GM23338 (cell line): ENCODE measurements at regions not wholly inside any gene's neighbourhood (a gene's known extent, or its start where the extent isn't known, plus 50 kb on each side); places are given as distances from the start of the nearest gene placed in this dataset.

Experiments
- ATAC-seq: fragments of 200-7000 bp; cut with Tn5 transposase; 3 replicates; pipeline ENCODE4 v1.9.1; 2020
- DNase-seq: peaks from one replicate; pipeline ENCODE4 v3.0.0-alpha.2; 2015; ENCODE audit warnings: low spot score
- H2AFZ ChIP-seq: fragments of 200-600 bp; sonication (generic); 2 replicates; pipeline ENCODE4 v1.8.0; 2016; ENCODE audit warnings: antibody characterized with exemption, mild to moderate bottlenecking, moderate library complexity
- H3F3A ChIP-seq: fragments of 200-600 bp; sonication (generic); replicated peaks from 2 replicates; pipeline ENCODE4 v1.8.0; 2017; ENCODE audit warnings: antibody characterized with exemption, mixed run types, low read depth
- H3K27ac ChIP-seq: fragments of 200-600 bp; sonication (generic); 2 replicates; pipeline ENCODE4 v1.6.1; 2016; ENCODE audit warnings: low read depth
- H3K27me3 ChIP-seq: fragments of 200-600 bp; sonication (generic); 2 replicates; pipeline ENCODE4 v1.8.0; 2016; ENCODE audit warnings: mild to moderate bottlenecking, mixed run types, moderate library complexity; ENCODE audit not compliant: insufficient read depth
- H3K36me3 ChIP-seq: fragments of 200-600 bp; sonication (generic); 2 replicates; pipeline ENCODE4 v1.8.0; 2016; ENCODE audit warnings: mild to moderate bottlenecking; ENCODE audit not compliant: insufficient read depth
- H3K4me1 ChIP-seq: fragments of 200-600 bp; sonication (generic); 2 replicates; pipeline ENCODE4 v1.8.0; 2016; ENCODE audit warnings: mild to moderate bottlenecking, moderate library complexity; ENCODE audit not compliant: insufficient read depth
- H3K4me2 ChIP-seq: fragments of 200-600 bp; sonication (generic); 2 replicates; pipeline ENCODE4 v1.7.1; 2017; ENCODE audit warnings: mixed run types
- H3K4me3 ChIP-seq: fragments of 200-600 bp; sonication (generic); 2 replicates; pipeline ENCODE4 v1.6.1; 2016; ENCODE audit warnings: mixed run types
- H3K79me2 ChIP-seq: fragments of 200-600 bp; sonication (generic); replicated peaks from 2 replicates; pipeline ENCODE4 v1.8.0; 2017; ENCODE audit warnings: mild to moderate bottlenecking; ENCODE audit not compliant: insufficient read depth
- H3K9me2 ChIP-seq: fragments of 200-600 bp; sonication (generic); 2 replicates; pipeline ENCODE4 v1.8.0; 2017; ENCODE audit not compliant: insufficient read depth
- H4K20me1 ChIP-seq: fragments of 200-600 bp; sonication (generic); replicated peaks from 2 replicates; pipeline ENCODE4 v1.8.0; 2017; ENCODE audit warnings: mild to moderate bottlenecking; ENCODE audit not compliant: insufficient read depth
- H3K27ac Mint-ChIP-seq: 2 replicates; pipeline ENCODE4 v1.8.0; 2020; ENCODE audit warnings: inconsistent platforms, mild to moderate bottlenecking, moderate library complexity, mixed read lengths
- H3K27me3 Mint-ChIP-seq: 3 replicates; pipeline ENCODE4 v1.8.0; 2022; ENCODE audit warnings: low read depth, mild to moderate bottlenecking, moderate library complexity, mixed read lengths, inconsistent platforms; ENCODE audit not compliant: insufficient read depth, poor library complexity
- H3K36me3 Mint-ChIP-seq: 3 replicates; pipeline ENCODE4 v1.8.0; 2021; ENCODE audit warnings: low read depth, mild to moderate bottlenecking, inconsistent platforms, moderate library complexity, mixed read lengths
- H3K4me1 Mint-ChIP-seq: 3 replicates; pipeline ENCODE4 v1.8.0; 2020; ENCODE audit warnings: mild to moderate bottlenecking, inconsistent platforms, mixed read lengths
- H3K4me3 Mint-ChIP-seq: 3 replicates; pipeline ENCODE4 v1.8.0; 2021; ENCODE audit warnings: moderate library complexity, mild to moderate bottlenecking, inconsistent platforms, mixed read lengths
- H3K9me3 Mint-ChIP-seq: 3 replicates; pipeline ENCODE4 v1.8.0; 2020; ENCODE audit warnings: moderate library complexity, mild to moderate bottlenecking, inconsistent platforms, mixed read lengths
- CREB1 ChIP-seq: fragments of 250-450 bp; sonication (Bioruptor Pico); IDR thresholded peaks from 2 replicates; pipeline ENCODE4 v1.5.0; 2020; ENCODE audit warnings: low read depth, mild to moderate bottlenecking, moderate library complexity
- EZH2 ChIP-seq: fragments of 200-600 bp; sonication (generic); IDR thresholded peaks from one replicate; pipeline ENCODE4 v1.8.0; 2017; ENCODE audit warnings: antibody characterized with exemption, mild to moderate bottlenecking, low read depth; ENCODE audit not compliant: unreplicated experiment
- EZH2phosphoT487 ChIP-seq: fragments of 200-600 bp; sonication (generic); IDR thresholded peaks from one replicate; pipeline ENCODE4 v1.8.1; 2018; ENCODE audit warnings: antibody characterized with exemption; ENCODE audit not compliant: unreplicated experiment
- JUNB ChIP-seq: IDR thresholded peaks from one replicate; pipeline ENCODE4 v1.6.1; 2016; ENCODE audit warnings: antibody characterized with exemption; ENCODE audit not compliant: unreplicated experiment
- NANOG ChIP-seq: IDR thresholded peaks from 2 replicates; pipeline ENCODE4 v1.6.1; 2016; ENCODE audit warnings: antibody characterized with exemption, borderline replicate concordance
- POLR2AphosphoS5 ChIP-seq: IDR thresholded peaks from 2 replicates; pipeline ENCODE4 v1.6.1; 2016; ENCODE audit warnings: antibody characterized with exemption, low read depth
- STAT1 ChIP-seq: IDR thresholded peaks from one replicate; pipeline ENCODE4 v1.6.1; 2016; ENCODE audit warnings: antibody characterized with exemption; ENCODE audit not compliant: unreplicated experiment
- ZNF114 ChIP-seq: fragments of 250-450 bp; sonication (Bioruptor Pico); IDR thresholded peaks from 2 replicates; pipeline ENCODE4 v1.5.0; 2020; ENCODE audit warnings: mild to moderate bottlenecking, moderate library complexity
- ZNF331 ChIP-seq: fragments of 250-450 bp; sonication (Bioruptor Pico); IDR thresholded peaks from 2 replicates; pipeline ENCODE4 v1.5.0; 2020; ENCODE audit warnings: low read depth, mild to moderate bottlenecking, moderate library complexity
- TF ChIP-seq, protein P1 (sequence below): IDR thresholded peaks from one replicate; pipeline ENCODE4 v1.6.1; 2018; ENCODE audit warnings: antibody characterized with exemption; ENCODE audit not compliant: unreplicated experiment
- TF ChIP-seq, protein P2 (sequence below), 2 experiments: fragments of 200-600 bp in 1 of 2; sonication (generic) in 1 of 2; conservative IDR thresholded peaks; 2 replicates each; pipeline versions ENCODE4 v1.5.1 to v1.6.1; 2016 to 2017; ENCODE audit warnings: antibody characterized with exemption in 2 of 2, low read depth in 2 of 2, mild to moderate bottlenecking in 2 of 2, moderate library complexity in 1 of 2
- TF ChIP-seq, protein P3 (sequence below): IDR thresholded peaks from 2 replicates; pipeline ENCODE4 v1.6.1; 2016; ENCODE audit warnings: antibody characterized with exemption
- TF ChIP-seq, protein P4 (sequence below): fragments of 250-450 bp; sonication (Bioruptor Pico); IDR thresholded peaks from 2 replicates; pipeline ENCODE4 v1.5.0; 2020; ENCODE audit warnings: mild to moderate bottlenecking, moderate library complexity

DNA sequence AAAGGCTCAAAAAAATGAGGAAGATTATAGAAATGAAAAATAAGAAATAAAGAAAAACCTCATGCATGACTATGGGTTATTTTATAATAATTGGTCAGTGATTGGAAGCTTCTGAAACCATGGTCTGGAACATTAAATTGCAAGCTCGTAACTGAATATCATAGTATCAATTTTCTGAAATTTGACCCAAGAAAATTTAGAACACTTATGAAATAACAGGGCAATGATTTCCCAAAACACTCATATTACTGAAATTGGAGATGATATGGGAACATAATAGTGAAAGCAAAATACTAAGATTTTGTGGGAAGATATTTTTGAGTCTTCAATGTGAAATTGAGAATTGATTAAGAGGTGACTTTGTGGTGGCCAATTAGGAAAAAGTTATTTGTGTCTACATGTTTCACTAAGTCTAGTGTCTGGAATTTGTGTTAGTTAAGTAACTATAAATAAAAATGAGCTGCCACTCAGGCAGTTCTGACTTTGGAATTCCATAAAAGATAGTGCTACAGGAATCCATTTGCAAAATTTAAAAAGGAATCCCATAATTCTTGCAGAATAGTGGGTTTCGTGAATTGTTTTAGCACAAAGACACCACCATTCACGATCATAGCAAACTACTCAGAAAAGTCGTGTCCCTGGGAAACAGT, 603.0 kb downstream of the LMO7 start:
- Histone ChIP-seq H3K36me3 (no peaks in the 10 kb centered on the region), H3K27ac (no peak overlapping the region), H4K20me1 (no peaks in the 10 kb centered on the region), H3K4me1 (no peaks in the 10 kb centered on the region), H3K27me3 (no peaks in the 10 kb centered on the region), H3K4me3 (no peak overlapping the region), H2AFZ (no peak overlapping the region), H3K9me2 (no peaks in the 10 kb centered on the region), H3F3A (no peaks in the 10 kb centered on the region), H3K4me2 (no peak overlapping the region), H3K79me2 (no peaks in the 10 kb centered on the region)
- H3K36me3 Mint-ChIP-seq: peaks cover 3% of the 10 kb centered on the region; the same call in 2 of the 3 replicates
- no peak for DNase-seq
- H3K4me1 Mint-ChIP-seq: no peaks in the 10 kb centered on the region
- no peak overlapping the region for H3K4me3 Mint-ChIP-seq
- no peak overlapping the region for H3K27ac Mint-ChIP-seq
- TF ChIP-seq ZNF331 (CRISPR knock-in tag): no peak
- TF ChIP-seq POLR2AphosphoS5: no peak
- TF ChIP-seq, protein P1, sequence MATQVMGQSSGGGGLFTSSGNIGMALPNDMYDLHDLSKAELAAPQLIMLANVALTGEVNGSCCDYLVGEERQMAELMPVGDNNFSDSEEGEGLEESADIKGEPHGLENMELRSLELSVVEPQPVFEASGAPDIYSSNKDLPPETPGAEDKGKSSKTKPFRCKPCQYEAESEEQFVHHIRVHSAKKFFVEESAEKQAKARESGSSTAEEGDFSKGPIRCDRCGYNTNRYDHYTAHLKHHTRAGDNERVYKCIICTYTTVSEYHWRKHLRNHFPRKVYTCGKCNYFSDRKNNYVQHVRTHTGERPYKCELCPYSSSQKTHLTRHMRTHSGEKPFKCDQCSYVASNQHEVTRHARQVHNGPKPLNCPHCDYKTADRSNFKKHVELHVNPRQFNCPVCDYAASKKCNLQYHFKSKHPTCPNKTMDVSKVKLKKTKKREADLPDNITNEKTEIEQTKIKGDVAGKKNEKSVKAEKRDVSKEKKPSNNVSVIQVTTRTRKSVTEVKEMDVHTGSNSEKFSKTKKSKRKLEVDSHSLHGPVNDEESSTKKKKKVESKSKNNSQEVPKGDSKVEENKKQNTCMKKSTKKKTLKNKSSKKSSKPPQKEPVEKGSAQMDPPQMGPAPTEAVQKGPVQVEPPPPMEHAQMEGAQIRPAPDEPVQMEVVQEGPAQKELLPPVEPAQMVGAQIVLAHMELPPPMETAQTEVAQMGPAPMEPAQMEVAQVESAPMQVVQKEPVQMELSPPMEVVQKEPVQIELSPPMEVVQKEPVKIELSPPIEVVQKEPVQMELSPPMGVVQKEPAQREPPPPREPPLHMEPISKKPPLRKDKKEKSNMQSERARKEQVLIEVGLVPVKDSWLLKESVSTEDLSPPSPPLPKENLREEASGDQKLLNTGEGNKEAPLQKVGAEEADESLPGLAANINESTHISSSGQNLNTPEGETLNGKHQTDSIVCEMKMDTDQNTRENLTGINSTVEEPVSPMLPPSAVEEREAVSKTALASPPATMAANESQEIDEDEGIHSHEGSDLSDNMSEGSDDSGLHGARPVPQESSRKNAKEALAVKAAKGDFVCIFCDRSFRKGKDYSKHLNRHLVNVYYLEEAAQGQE: no peak
- TF ChIP-seq, protein P2, sequence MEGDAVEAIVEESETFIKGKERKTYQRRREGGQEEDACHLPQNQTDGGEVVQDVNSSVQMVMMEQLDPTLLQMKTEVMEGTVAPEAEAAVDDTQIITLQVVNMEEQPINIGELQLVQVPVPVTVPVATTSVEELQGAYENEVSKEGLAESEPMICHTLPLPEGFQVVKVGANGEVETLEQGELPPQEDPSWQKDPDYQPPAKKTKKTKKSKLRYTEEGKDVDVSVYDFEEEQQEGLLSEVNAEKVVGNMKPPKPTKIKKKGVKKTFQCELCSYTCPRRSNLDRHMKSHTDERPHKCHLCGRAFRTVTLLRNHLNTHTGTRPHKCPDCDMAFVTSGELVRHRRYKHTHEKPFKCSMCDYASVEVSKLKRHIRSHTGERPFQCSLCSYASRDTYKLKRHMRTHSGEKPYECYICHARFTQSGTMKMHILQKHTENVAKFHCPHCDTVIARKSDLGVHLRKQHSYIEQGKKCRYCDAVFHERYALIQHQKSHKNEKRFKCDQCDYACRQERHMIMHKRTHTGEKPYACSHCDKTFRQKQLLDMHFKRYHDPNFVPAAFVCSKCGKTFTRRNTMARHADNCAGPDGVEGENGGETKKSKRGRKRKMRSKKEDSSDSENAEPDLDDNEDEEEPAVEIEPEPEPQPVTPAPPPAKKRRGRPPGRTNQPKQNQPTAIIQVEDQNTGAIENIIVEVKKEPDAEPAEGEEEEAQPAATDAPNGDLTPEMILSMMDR (conservative IDR thresholded peaks at IDR 0.05; ENCODE audit: low read depth in 2 of 2): no peak
- no peak for TF ChIP-seq JUNB
- TF ChIP-seq, protein P3, sequence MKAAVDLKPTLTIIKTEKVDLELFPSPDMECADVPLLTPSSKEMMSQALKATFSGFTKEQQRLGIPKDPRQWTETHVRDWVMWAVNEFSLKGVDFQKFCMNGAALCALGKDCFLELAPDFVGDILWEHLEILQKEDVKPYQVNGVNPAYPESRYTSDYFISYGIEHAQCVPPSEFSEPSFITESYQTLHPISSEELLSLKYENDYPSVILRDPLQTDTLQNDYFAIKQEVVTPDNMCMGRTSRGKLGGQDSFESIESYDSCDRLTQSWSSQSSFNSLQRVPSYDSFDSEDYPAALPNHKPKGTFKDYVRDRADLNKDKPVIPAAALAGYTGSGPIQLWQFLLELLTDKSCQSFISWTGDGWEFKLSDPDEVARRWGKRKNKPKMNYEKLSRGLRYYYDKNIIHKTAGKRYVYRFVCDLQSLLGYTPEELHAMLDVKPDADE: no peak
- no peak for TF ChIP-seq EZH2phosphoT487
- no peak for TF ChIP-seq NANOG
- TF ChIP-seq ZNF114 (CRISPR knock-in tag): no peak
- no peak for TF ChIP-seq CREB1 (CRISPR knock-in tag)
- TF ChIP-seq, protein P4, sequence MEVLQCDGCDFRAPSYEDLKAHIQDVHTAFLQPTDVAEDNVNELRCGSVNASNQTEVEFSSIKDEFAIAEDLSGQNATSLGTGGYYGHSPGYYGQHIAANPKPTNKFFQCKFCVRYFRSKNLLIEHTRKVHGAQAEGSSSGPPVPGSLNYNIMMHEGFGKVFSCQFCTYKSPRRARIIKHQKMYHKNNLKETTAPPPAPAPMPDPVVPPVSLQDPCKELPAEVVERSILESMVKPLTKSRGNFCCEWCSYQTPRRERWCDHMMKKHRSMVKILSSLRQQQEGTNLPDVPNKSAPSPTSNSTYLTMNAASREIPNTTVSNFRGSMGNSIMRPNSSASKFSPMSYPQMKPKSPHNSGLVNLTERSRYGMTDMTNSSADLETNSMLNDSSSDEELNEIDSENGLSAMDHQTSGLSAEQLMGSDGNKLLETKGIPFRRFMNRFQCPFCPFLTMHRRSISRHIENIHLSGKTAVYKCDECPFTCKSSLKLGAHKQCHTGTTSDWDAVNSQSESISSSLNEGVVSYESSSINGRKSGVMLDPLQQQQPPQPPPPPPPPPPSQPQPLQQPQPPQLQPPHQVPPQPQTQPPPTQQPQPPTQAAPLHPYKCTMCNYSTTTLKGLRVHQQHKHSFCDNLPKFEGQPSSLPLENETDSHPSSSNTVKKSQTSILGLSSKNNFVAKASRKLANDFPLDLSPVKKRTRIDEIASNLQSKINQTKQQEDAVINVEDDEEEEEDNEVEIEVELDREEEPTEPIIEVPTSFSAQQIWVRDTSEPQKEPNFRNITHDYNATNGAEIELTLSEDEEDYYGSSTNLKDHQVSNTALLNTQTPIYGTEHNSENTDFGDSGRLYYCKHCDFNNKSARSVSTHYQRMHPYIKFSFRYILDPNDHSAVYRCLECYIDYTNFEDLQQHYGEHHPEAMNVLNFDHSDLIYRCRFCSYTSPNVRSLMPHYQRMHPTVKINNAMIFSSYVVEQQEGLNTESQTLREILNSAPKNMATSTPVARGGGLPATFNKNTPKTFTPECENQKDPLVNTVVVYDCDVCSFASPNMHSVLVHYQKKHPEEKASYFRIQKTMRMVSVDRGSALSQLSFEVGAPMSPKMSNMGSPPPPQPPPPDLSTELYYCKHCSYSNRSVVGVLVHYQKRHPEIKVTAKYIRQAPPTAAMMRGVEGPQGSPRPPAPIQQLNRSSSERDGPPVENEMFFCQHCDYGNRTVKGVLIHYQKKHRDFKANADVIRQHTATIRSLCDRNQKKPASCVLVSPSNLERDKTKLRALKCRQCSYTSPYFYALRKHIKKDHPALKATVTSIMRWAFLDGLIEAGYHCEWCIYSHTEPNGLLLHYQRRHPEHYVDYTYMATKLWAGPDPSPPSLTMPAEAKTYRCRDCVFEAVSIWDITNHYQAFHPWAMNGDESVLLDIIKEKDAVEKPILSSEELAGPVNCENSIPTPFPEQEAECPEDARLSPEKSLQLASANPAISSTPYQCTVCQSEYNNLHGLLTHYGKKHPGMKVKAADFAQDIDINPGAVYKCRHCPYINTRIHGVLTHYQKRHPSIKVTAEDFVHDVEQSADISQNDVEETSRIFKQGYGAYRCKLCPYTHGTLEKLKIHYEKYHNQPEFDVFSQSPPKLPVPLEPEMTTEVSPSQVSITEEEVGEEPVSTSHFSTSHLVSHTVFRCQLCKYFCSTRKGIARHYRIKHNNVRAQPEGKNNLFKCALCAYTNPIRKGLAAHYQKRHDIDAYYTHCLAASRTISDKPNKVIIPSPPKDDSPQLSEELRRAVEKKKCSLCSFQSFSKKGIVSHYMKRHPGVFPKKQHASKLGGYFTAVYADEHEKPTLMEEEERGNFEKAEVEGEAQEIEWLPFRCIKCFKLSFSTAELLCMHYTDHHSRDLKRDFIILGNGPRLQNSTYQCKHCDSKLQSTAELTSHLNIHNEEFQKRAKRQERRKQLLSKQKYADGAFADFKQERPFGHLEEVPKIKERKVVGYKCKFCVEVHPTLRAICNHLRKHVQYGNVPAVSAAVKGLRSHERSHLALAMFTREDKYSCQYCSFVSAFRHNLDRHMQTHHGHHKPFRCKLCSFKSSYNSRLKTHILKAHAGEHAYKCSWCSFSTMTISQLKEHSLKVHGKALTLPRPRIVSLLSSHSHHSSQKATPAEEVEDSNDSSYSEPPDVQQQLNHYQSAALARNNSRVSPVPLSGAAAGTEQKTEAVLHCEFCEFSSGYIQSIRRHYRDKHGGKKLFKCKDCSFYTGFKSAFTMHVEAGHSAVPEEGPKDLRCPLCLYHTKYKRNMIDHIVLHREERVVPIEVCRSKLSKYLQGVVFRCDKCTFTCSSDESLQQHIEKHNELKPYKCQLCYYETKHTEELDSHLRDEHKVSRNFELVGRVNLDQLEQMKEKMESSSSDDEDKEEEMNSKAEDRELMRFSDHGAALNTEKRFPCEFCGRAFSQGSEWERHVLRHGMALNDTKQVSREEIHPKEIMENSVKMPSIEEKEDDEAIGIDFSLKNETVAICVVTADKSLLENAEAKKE (CRISPR knock-in tag): no peak
- no peak for TF ChIP-seq STAT1
- TF ChIP-seq EZH2: no peak
- H3K9me3 Mint-ChIP-seq: peaks cover 12% of the 10 kb centered on the region; the same call in 2 of the 3 replicates
- peaks cover 2% of the 10 kb centered on the region for H3K27me3 Mint-ChIP-seq
- ATAC-seq: no peak
